ENCODE measurements at regions not wholly inside any gene's neighbourhood (a gene's known extent, or its start where the extent isn't known, plus 50 kb on each side); places are given as distances from the start of the nearest gene placed in this dataset.

- 67 to 70% methylated on average over 5 of the region's 5 CpGs for WGBS, 2 donors
- no peak overlapping the region for H3K4me3 ChIP-seq (ENCODE audit: low read depth, poor library complexity, severe bottlenecking)
- intact Hi-C loops (cut with DNase I; ENCODE audit: low total_unique reads): no loop called here
- TF ChIP-seq CTCF (IDR thresholded peaks at IDR 0.05): no peak
- no peak for TF ChIP-seq POLR2A (IDR thresholded peaks at IDR 0.05)
- no peak for DNase-seq (ENCODE audit: low spot score in 2 of 2)
These were observed 413.2 kb upstream of the SPRED2 start for GRCh38 chr2:65845442-65846182.

GRCh38 chr2:65842104-65842503 lies 409.7 kb upstream of the SPRED2 start:
- TF ChIP-seq POLR2A (IDR thresholded peaks at IDR 0.05) (no peak), CTCF (IDR thresholded peaks at IDR 0.05) (no peak)
- H3K4me3 ChIP-seq (ENCODE audit: low read depth, poor library complexity, severe bottlenecking): no peak overlapping the region
- intact Hi-C loops (cut with DNase I; ENCODE audit: low total_unique reads): loop anchor here (1.0 kb wide), 1 partner anchor 32 kb away; no protein-coding TSS in a partner anchor
- 94 to 100% methylated on average over 1 of the region's 1 CpG for WGBS, 2 donors
- DNase-seq (ENCODE audit: low spot score in 2 of 2): no peak

GRCh38 chr2:65835975-65836549 lies 403.7 kb upstream of the SPRED2 start:
- no peak for DNase-seq (ENCODE audit: low spot score in 2 of 2)
- 73 to 74% methylated on average over 1 of the region's 1 CpG for WGBS, 2 donors
- TF ChIP-seq CTCF (IDR thresholded peaks at IDR 0.05): no peak
- intact Hi-C loops (cut with DNase I; ENCODE audit: low total_unique reads): loop anchor here (10.0 kb wide), 1 partner anchor 699 kb away; no protein-coding TSS in a partner anchor
- no peak overlapping the region for H3K4me3 ChIP-seq (ENCODE audit: low read depth, poor library complexity, severe bottlenecking)

DNA sequence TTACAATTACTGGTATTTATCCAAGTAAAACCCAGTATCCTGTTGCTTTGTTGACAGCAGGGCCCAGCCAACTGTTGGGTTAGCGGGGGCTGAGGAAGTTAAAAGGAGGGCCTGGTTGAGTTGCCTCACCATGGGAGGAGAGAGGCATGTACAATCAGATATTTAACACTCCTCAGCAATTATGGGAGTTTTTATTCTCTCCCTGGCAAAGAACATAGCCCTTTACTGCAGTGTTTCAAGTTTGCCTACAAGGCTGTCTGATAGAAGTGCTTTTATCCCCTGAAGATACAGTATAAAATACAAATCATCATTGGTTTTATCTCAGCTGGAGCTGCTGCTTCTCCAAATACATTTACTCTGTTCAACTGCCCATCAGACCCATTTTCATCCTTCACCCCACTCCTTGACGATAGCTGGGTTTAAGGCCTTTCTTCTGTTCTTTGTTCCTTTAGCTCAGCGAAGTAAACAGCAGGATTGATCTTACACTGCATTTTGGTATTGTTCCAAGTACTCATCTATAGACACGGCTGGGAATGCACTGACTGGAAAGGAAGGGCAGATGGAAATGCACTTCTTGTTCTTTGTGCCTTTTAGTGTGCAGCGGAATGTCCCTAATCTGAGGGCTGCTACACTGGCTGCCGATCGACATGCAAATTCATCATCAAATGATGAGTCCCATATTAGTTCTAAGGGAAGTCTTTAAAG lies 402.5 kb upstream of the SPRED2 start:
- intact Hi-C loops (cut with DNase I; ENCODE audit: low total_unique reads): loop anchor here (10.0 kb wide), 1 partner anchor 700 kb away; no protein-coding TSS in a partner anchor
- 67 to 68% methylated on average over 7 of the region's 7 CpGs for WGBS, 2 donors
- TF ChIP-seq POLR2A (IDR thresholded peaks at IDR 0.05): no peak
- no peak for TF ChIP-seq CTCF (IDR thresholded peaks at IDR 0.05)

DNA sequence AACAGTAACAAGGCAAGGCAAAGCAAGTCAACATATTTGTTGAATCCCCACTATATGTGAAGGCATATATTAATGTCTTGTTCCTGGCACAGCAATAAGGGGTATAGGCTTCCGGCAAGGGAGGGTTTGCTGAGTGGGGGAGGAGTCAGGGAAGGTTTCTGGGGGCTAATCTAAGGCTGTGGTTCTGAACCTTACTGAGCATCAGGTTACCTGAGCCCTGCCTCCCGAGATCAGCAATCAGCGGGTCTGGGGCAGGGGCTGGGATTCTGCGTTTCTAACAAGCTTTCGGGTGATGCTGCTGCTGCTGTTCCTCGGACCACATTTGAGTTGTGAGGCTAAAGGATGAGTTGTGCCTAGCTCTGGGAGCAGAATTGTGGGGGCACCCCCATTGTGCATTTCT lies 401.7 kb upstream of the SPRED2 start:
- WGBS, 2 donors: 78 to 81% methylated on average over 6 of the region's 6 CpGs
- no peak for DNase-seq (ENCODE audit: low spot score in 2 of 2)
- TF ChIP-seq CTCF (IDR thresholded peaks at IDR 0.05): no peak
- no peak for TF ChIP-seq POLR2A (IDR thresholded peaks at IDR 0.05)

More for the DNA sequence above, 402.5 kb upstream of the SPRED2 start:
- no peak for DNase-seq (ENCODE audit: low spot score in 2 of 2)
- H3K4me3 ChIP-seq (ENCODE audit: low read depth, poor library complexity, severe bottlenecking): no peak overlapping the region

More for the DNA sequence above, 401.7 kb upstream of the SPRED2 start:
- intact Hi-C loops (cut with DNase I; ENCODE audit: low total_unique reads): loop anchor here (10.0 kb wide), 1 partner anchor 701 kb away; no protein-coding TSS in a partner anchor
- H3K4me3 ChIP-seq (ENCODE audit: low read depth, poor library complexity, severe bottlenecking): no peak overlapping the region
